K562 (cell line): ENCODE measurements at regions not wholly inside any gene's neighbourhood (a gene's known extent, or its start where the extent isn't known, plus 50 kb on each side); places are given as distances from the start of the nearest gene placed in this dataset.

Source experiments
- ATAC-seq: fragments of 200-7000 bp; cut with Tn5 transposase; 3 replicates; pipeline ENCODE4 v1.9.1; 2020; ENCODE audit warnings: moderate library complexity
- BruUV-seq: library from RNA; stranded (reverse); fragments of 400-500 nt; replicated peaks from 2 replicates; lab custom pipeline; 2021; lab: Mats Ljungman, UMichigan
- CTCF ChIA-PET: fragments of 300-600 bp; formaldehyde crosslinking; extraction: SDS; loops from one replicate; lab custom pipeline; 2021; ENCODE audit warnings: low intra/inter-chr PET ratio; lab: Yijun Ruan, JAX
- POLR2A ChIA-PET: fragments of 300-600, 350-650 bp; sonication (Branson Sonifier 250); formaldehyde crosslinking; extraction: SDS; loops from one replicate; lab custom pipeline; 2021; ENCODE audit warnings: antibody characterized with exemption, inconsistent platforms; lab: Yijun Ruan, JAX
- DNase-seq, 4 experiments: peaks; one replicate each; pipeline versions ENCODE4 v3.0.0 to v3.0.0-alpha.2; 2011 to 2018; ENCODE audit warnings: low spot score in 3 of 4, mixed read lengths in 3 of 4; ENCODE audit errors: extremely low read depth in 1 of 4
- FAIRE-seq: peaks from 2 replicates; lab custom pipeline; 2011; peaks lifted over from hg19 to GRCh38; lab: Jason Lieb, UNC
- H2AFZ ChIP-seq: 2 replicates; pipeline ENCODE4 v1.6.0; 2011; ENCODE audit warnings: low read depth, low read length, control low read depth, inconsistent platforms
- H3K27ac ChIP-seq: fragments of 200-600 bp; 3 replicates; pipeline ENCODE4 v1.8.0; 2011; ENCODE audit warnings: low read depth, mild to moderate bottlenecking, control low read depth, inconsistent platforms, low read length, moderate library complexity, mixed read lengths; ENCODE audit errors: extremely low read depth
- H3K27me3 ChIP-seq, 2 experiments: fragments of 300-600 bp in 1 of 2; 2 replicates in 1 of 2; 3 replicates in 1 of 2; pipeline versions ENCODE4 v1.6.0 to v1.8.0; 2011; ENCODE audit warnings: inconsistent platforms in 2 of 2, low read length in 2 of 2, mild to moderate bottlenecking in 1 of 2, mixed read lengths in 1 of 2, moderate library complexity in 1 of 2; ENCODE audit not compliant: control insufficient read depth in 2 of 2, insufficient read depth in 2 of 2
- H3K36me3 ChIP-seq: fragments of 300-600 bp; 3 replicates; pipeline ENCODE4 v1.8.0; 2011; ENCODE audit warnings: mild to moderate bottlenecking, low read length, inconsistent platforms; ENCODE audit not compliant: control insufficient read depth, insufficient read depth
- H3K4me1 ChIP-seq, 2 experiments: fragments of 200-600 bp in 1 of 2; replicated peaks in 1 of 2; 2 replicates in 1 of 2; 3 replicates in 1 of 2; pipeline versions ENCODE4 v1.5.1 to v1.8.0; 2011; ENCODE audit warnings: inconsistent platforms in 2 of 2, low read length in 2 of 2, mild to moderate bottlenecking in 1 of 2, mixed read lengths in 1 of 2, moderate library complexity in 1 of 2; ENCODE audit not compliant: control insufficient read depth in 2 of 2, insufficient read depth in 2 of 2
- H3K4me2 ChIP-seq: 2 replicates; pipeline ENCODE4 v1.6.1; 2011; ENCODE audit warnings: low read length, control low read depth, inconsistent platforms, mixed read lengths; ENCODE audit not compliant: insufficient read depth
- H3K4me3 ChIP-seq: fragments of 200-600 bp; sonication (generic), shearing (Covaris generic); 2 replicates; pipeline ENCODE4 v1.5.1; 2016; ENCODE audit warnings: control low read depth, inconsistent platforms
- H3K79me2 ChIP-seq: fragments of 200-600 bp; 3 replicates; pipeline ENCODE4 v1.8.0; 2011; ENCODE audit warnings: low read length, inconsistent platforms; ENCODE audit not compliant: control insufficient read depth, insufficient read depth
- H3K9ac ChIP-seq, 2 experiments: 2 replicates each; pipeline versions ENCODE4 v1.6.0 to v1.6.1; 2011; ENCODE audit warnings: low read depth in 2 of 2, low read length in 2 of 2, control low read depth in 1 of 2, inconsistent platforms in 1 of 2, mild to moderate bottlenecking in 1 of 2, mixed read lengths in 1 of 2; ENCODE audit not compliant: insufficient read depth in 1 of 2
- H3K9me1 ChIP-seq: one replicate; pipeline ENCODE4 v1.6.0; 2011; ENCODE audit warnings: inconsistent platforms, mild to moderate bottlenecking, low read length, moderate library complexity; ENCODE audit not compliant: control insufficient read depth, insufficient read depth
- H3K9me3 ChIP-seq: replicated peaks from 2 replicates; pipeline ENCODE4 v1.5.1; 2011; ENCODE audit warnings: low read depth, low read length, inconsistent platforms; ENCODE audit not compliant: control insufficient read depth, insufficient read depth
- H4K20me1 ChIP-seq: replicated peaks from 2 replicates; pipeline ENCODE4 v1.6.1; 2011; ENCODE audit warnings: low read length, inconsistent platforms, mixed read lengths; ENCODE audit not compliant: control insufficient read depth, insufficient read depth
- HCFC1 ChIP-seq: IDR thresholded peaks from 2 replicates; pipeline ENCODE4 v1.6.1; 2012; ENCODE audit warnings: low read depth, low read length, improper control_type of control experiment
- HNRNPK ChIP-seq: fragments of 200-400 bp; formaldehyde crosslinking; IDR thresholded peaks from one replicate; pipeline ENCODE4 v1.6.1; 2018; ENCODE audit warnings: mild to moderate bottlenecking, low read depth, low read length; ENCODE audit not compliant: poor library complexity, severe bottlenecking
- NFE2 ChIP-seq: IDR thresholded peaks from 2 replicates; pipeline ENCODE4 v1.6.1; 2014; ENCODE audit warnings: antibody characterized with exemption, low read depth
- POLR2G ChIP-seq: fragments of 200-400 bp; formaldehyde crosslinking; IDR thresholded peaks from 2 replicates; pipeline ENCODE4 v1.6.1; 2017; ENCODE audit warnings: low read depth, mild to moderate bottlenecking, antibody characterized with exemption, low read length, moderate library complexity
- ZNF589 ChIP-seq: fragments of 200-800 bp; sonication (Bioruptor generic); IDR thresholded peaks from 2 replicates; pipeline ENCODE4 v1.6.1; 2016; ENCODE audit warnings: low read depth, missing genetic modification characterization, missing compliant biosample characterization
- ZNF695 ChIP-seq: fragments of 450-650 bp; formaldehyde crosslinking; IDR thresholded peaks from 2 replicates; pipeline ENCODE4 v1.4.0; 2020; ENCODE audit warnings: mild to moderate bottlenecking, moderate library complexity
- ZNF764 ChIP-seq: fragments of 250-450 bp; sonication (Bioruptor Pico); IDR thresholded peaks from 2 replicates; pipeline ENCODE4 v1.4.0; 2020; ENCODE audit warnings: low read depth, mild to moderate bottlenecking, moderate library complexity
- ZNF778 ChIP-seq: fragments of 450-650 bp; formaldehyde crosslinking; IDR thresholded peaks from 2 replicates; pipeline ENCODE4 v1.4.0; 2020; ENCODE audit warnings: mild to moderate bottlenecking, moderate library complexity
- WGBS: fragments of 100-300 bp; shearing (Covaris generic); methylation state at CpG from one replicate; pipeline ENCODE4 v1.1.6; 2016; ENCODE audit warnings: low coverage, mixed read lengths; ENCODE audit not compliant: insufficient coverage; ENCODE audit errors: missing lambda C conversion rate; 5-methylcytosine and 5-hydroxymethylcytosine counted together
- in situ Hi-C: fragments of 300-500 bp; cut with MboI; formaldehyde crosslinking; loops from 4 replicates; pipeline ENCODE4 v1.15.0; 2018; ENCODE audit warnings: inconsistent platforms, mixed read lengths
- intact Hi-C: fragments of 100-400 bp; cut with micrococcal nuclease; formaldehyde crosslinking; loops from 2 replicates; pipeline ENCODE4 v1.14.2; 2022
- TF ChIP-seq, protein P1 (sequence below): sonication (generic); formaldehyde crosslinking; IDR thresholded peaks from 2 replicates; pipeline ENCODE4 v1.5.0; 2020; ENCODE audit warnings: missing genetic modification reagents
- TF ChIP-seq, protein P2 (sequence below): sonication (generic); formaldehyde crosslinking; IDR thresholded peaks from 2 replicates; pipeline ENCODE4 v1.8.1; 2022; ENCODE audit warnings: missing genetic modification reagents
- TF ChIP-seq, protein P3 (sequence below): sonication (generic); formaldehyde crosslinking; IDR thresholded peaks from 2 replicates; pipeline ENCODE4 v1.8.0; 2022; ENCODE audit warnings: missing genetic modification reagents, mild to moderate bottlenecking, borderline replicate concordance

DNA sequence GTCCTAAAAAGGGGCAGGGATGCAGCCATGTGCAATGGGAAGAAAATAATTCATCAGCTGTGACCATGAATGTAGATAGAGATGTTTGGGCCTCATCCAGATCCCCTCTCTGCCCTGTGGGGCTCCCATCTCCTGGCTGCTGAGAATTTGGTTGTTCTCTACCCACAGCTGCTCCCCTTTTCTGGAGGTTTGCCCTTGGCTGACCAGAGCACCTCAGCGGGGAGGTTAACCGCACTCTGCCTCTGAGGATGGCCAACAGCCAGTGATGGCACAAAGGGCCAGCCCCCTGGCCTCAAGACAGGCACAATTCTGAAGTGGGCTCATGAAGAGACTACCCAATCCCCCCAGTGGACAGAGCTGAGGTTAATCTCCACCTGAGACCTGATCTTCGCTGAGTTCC is 61.5 kb upstream of the SERP2 start (continued):
- TF ChIP-seq ZNF589 (CRISPR knock-in tag) = no peak
- TF ChIP-seq ZNF778 (CRISPR knock-in tag) = no peak
- TF ChIP-seq HNRNPK = no peak
- TF ChIP-seq, protein P1, sequence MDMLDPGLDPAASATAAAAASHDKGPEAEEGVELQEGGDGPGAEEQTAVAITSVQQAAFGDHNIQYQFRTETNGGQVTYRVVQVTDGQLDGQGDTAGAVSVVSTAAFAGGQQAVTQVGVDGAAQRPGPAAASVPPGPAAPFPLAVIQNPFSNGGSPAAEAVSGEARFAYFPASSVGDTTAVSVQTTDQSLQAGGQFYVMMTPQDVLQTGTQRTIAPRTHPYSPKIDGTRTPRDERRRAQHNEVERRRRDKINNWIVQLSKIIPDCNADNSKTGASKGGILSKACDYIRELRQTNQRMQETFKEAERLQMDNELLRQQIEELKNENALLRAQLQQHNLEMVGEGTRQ (CRISPR knock-in tag) = no peak
- no peak for TF ChIP-seq NFE2

DNA sequence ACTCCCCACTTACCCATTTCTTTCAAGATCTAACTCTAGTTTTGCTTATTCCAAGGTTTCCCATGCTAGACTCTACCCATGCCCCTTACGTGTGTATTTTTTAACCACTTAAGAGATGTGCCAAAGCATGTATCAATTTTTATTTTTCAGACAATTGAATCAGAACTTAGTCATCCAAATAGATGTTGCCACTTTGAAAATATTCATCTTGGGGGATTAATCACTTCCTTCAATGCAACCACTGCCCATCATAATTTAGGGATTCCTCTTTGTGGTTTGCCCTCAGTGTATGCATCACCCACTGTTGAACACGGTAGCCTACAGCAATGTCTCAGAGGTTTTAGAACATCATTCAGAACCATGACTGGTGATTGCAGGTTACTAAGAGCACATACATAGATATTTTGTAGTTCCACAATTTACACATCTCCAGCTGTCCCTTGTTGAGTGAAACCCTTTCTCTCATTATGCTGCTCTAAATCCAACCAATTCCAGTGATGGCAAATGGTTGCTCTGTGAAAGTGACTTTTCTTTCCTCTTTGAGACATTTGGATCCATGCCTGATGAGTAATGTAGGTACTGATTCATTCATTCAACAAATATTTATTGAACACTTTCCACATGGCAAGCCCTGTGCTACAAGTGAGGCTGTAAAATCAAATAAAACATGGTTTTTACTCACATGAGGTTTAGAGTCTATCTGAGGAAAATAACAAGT is 60.6 kb upstream of the SERP2 start:
- intact Hi-C loops = no loop called here
- DNase-seq (no peak), FAIRE-seq (no peak), ATAC-seq (no peak)
- H3K27ac ChIP-seq = no peak overlapping the region
- no peak for TF ChIP-seq ZNF695 (CRISPR knock-in tag)
- TF ChIP-seq, protein P2, sequence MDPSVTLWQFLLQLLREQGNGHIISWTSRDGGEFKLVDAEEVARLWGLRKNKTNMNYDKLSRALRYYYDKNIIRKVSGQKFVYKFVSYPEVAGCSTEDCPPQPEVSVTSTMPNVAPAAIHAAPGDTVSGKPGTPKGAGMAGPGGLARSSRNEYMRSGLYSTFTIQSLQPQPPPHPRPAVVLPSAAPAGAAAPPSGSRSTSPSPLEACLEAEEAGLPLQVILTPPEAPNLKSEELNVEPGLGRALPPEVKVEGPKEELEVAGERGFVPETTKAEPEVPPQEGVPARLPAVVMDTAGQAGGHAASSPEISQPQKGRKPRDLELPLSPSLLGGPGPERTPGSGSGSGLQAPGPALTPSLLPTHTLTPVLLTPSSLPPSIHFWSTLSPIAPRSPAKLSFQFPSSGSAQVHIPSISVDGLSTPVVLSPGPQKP = no peak
- TF ChIP-seq, protein P3, sequence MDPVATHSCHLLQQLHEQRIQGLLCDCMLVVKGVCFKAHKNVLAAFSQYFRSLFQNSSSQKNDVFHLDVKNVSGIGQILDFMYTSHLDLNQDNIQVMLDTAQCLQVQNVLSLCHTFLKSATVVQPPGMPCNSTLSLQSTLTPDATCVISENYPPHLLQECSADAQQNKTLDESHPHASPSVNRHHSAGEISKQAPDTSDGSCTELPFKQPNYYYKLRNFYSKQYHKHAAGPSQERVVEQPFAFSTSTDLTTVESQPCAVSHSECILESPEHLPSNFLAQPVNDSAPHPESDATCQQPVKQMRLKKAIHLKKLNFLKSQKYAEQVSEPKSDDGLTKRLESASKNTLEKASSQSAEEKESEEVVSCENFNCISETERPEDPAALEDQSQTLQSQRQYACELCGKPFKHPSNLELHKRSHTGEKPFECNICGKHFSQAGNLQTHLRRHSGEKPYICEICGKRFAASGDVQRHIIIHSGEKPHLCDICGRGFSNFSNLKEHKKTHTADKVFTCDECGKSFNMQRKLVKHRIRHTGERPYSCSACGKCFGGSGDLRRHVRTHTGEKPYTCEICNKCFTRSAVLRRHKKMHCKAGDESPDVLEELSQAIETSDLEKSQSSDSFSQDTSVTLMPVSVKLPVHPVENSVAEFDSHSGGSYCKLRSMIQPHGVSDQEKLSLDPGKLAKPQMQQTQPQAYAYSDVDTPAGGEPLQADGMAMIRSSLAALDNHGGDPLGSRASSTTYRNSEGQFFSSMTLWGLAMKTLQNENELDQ (CRISPR knock-in tag) = no peak
- TF ChIP-seq ZNF764 (CRISPR knock-in tag) = no peak
- no peak for TF ChIP-seq HCFC1
- TF ChIP-seq POLR2G = no peak
- no peaks in the 10 kb centered on the region for H3K4me1 ChIP-seq
- no peak overlapping the region for H3K9ac ChIP-seq
- 3% methylated on average over 2 of the region's 2 CpGs for WGBS
- no peak overlapping the region for H3K4me3 ChIP-seq
- no peaks in the 10 kb centered on the region for H3K79me2 ChIP-seq
- in situ Hi-C loops = no loop called here
- no peaks in the 10 kb centered on the region for H4K20me1 ChIP-seq
- peaks cover 4 to 26% of the 10 kb centered on the region in 2 experiments; a peak in 3 of 5 replicates for H3K27me3 ChIP-seq
- POLR2A ChIA-PET = no interaction called here
- no peaks in the 10 kb centered on the region for H3K9me1 ChIP-seq
- H2AFZ ChIP-seq = no peak overlapping the region
- CTCF ChIA-PET = no interaction called here
- no TSS peak for BruUV-seq
- H3K9me3 ChIP-seq = no peaks in the 10 kb centered on the region
- H3K4me2 ChIP-seq = no peak overlapping the region
- no peaks in the 10 kb centered on the region for H3K36me3 ChIP-seq
